ENCODE measurements at regions not wholly inside any gene's neighbourhood (a gene's known extent, or its start where the extent isn't known, plus 50 kb on each side); places are given as distances from the start of the nearest gene placed in this dataset.

GRCh38 chr5:30548580-30549305 lies 644.7 kb upstream of the CDH6 start (continued):
- TF ChIP-seq BCL11A (IDR thresholded peaks at IDR 0.05; ENCODE audit: low read depth in 2 of 2, low read length in 2 of 2) (no peak), EP300 (IDR thresholded peaks at IDR 0.05; ENCODE audit: borderline replicate concordance in 1 of 2, low read depth in 2 of 2, low read length in 2 of 2) (no peak), GTF2F1 (IDR thresholded peaks at IDR 0.05; ENCODE audit: borderline replicate concordance, low read depth, low read length) (no peak), GABPA (IDR thresholded peaks at IDR 0.05; ENCODE audit: borderline replicate concordance, insufficient read depth, low read length) (no peak), SUZ12 (IDR thresholded peaks at IDR 0.05; ENCODE audit: low read length) (no peak)
- TF ChIP-seq, protein P1, sequence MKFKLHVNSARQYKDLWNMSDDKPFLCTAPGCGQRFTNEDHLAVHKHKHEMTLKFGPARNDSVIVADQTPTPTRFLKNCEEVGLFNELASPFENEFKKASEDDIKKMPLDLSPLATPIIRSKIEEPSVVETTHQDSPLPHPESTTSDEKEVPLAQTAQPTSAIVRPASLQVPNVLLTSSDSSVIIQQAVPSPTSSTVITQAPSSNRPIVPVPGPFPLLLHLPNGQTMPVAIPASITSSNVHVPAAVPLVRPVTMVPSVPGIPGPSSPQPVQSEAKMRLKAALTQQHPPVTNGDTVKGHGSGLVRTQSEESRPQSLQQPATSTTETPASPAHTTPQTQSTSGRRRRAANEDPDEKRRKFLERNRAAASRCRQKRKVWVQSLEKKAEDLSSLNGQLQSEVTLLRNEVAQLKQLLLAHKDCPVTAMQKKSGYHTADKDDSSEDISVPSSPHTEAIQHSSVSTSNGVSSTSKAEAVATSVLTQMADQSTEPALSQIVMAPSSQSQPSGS (IDR thresholded peaks at IDR 0.05; ENCODE audit: low read length): no peak

Measured in H1 (cell line).